ENCODE measurements at regions not wholly inside any gene's neighbourhood (a gene's known extent, or its start where the extent isn't known, plus 50 kb on each side); places are given as distances from the start of the nearest gene placed in this dataset.

- no peak for ATAC-seq (ENCODE audit: insufficient read depth, low FRiP score)
Measured at GRCh38 chr17:73795730-73796129, 151.5 kb upstream of the SDK2 start.

GRCh38 chr17:73797594-73798110 is 153.4 kb upstream of the SDK2 start:
- no peak for DNase-seq
- H3K4me1 ChIP-seq (ENCODE audit: control insufficient read depth in 5 of 5, insufficient read depth in 5 of 5, low read length in 5 of 5) = peaks cover 0 to 9% (median 0%) of the 10 kb centered on the region in 5 donors
- H3K9me3 ChIP-seq (ENCODE audit: control insufficient read depth in 4 of 4, insufficient read depth in 3 of 4, low read length in 3 of 4) = no peaks in the 10 kb centered on the region
- TF ChIP-seq CTCF (IDR thresholded peaks at IDR 0.05; ENCODE audit: control extremely low read depth, extremely low read depth) = no peak
- no peaks in the 10 kb centered on the region for H3K36me3 ChIP-seq (ENCODE audit: control insufficient read depth in 4 of 4, insufficient read depth in 4 of 4, low read length in 4 of 4)
- H3K27me3 ChIP-seq (ENCODE audit: control insufficient read depth in 3 of 3, insufficient read depth in 3 of 3, low read length in 2 of 3) = no peaks in the 10 kb centered on the region
- H3K4me3 ChIP-seq = no peak overlapping the region
- WGBS, 2 donors = 67 to 86% methylated on average over 4 of the region's 4 CpGs
- H3K27ac ChIP-seq (ENCODE audit: low read depth in 1 of 2, low read length in 1 of 2) = no peak overlapping the region
- no peak overlapping the region for H3K9ac ChIP-seq (ENCODE audit: insufficient read depth in 1 of 2, low read length in 2 of 2)
- no peak for ATAC-seq (ENCODE audit: insufficient read depth, low FRiP score)

More at GRCh38 chr17:73795730-73796129, 151.5 kb upstream of the SDK2 start:
- no peaks in the 10 kb centered on the region for H3K9me3 ChIP-seq (ENCODE audit: control insufficient read depth in 4 of 4, insufficient read depth in 3 of 4, low read length in 3 of 4)
- DNase-seq = no peak
- 68 to 81% methylated on average over 2 of the region's 2 CpGs for WGBS, 2 donors
- no peak for TF ChIP-seq CTCF (IDR thresholded peaks at IDR 0.05; ENCODE audit: control extremely low read depth, extremely low read depth)
- H3K27ac ChIP-seq (ENCODE audit: low read depth in 1 of 2, low read length in 1 of 2) = no peak overlapping the region
- H3K4me1 ChIP-seq (ENCODE audit: control insufficient read depth in 5 of 5, insufficient read depth in 5 of 5, low read length in 5 of 5) = peaks cover 0 to 9% (median 0%) of the 10 kb centered on the region in 5 donors
- no peak overlapping the region for H3K4me3 ChIP-seq
- no peak overlapping the region for H3K9ac ChIP-seq (ENCODE audit: insufficient read depth in 1 of 2, low read length in 2 of 2)
- no peaks in the 10 kb centered on the region for H3K36me3 ChIP-seq (ENCODE audit: control insufficient read depth in 4 of 4, insufficient read depth in 4 of 4, low read length in 4 of 4)
- H3K27me3 ChIP-seq (ENCODE audit: control insufficient read depth in 3 of 3, insufficient read depth in 3 of 3, low read length in 2 of 3) = no peaks in the 10 kb centered on the region

- Histone ChIP-seq H3K4me3 (no peak overlapping the region), H3K4me1 (ENCODE audit: control insufficient read depth in 5 of 5, insufficient read depth in 5 of 5, low read length in 5 of 5) (peaks cover 0 to 9% (median 0%) of the 10 kb centered on the region in 5 donors), H3K9me3 (ENCODE audit: control insufficient read depth in 4 of 4, insufficient read depth in 3 of 4, low read length in 3 of 4) (peaks cover 0 to 5% (median 0%) of the 10 kb centered on the region in 4 donors), H3K36me3 (ENCODE audit: control insufficient read depth in 4 of 4, insufficient read depth in 4 of 4, low read length in 4 of 4) (no peaks in the 10 kb centered on the region), H3K27ac (ENCODE audit: low read depth in 1 of 2, low read length in 1 of 2) (no peak overlapping the region), H3K27me3 (ENCODE audit: control insufficient read depth in 3 of 3, insufficient read depth in 3 of 3, low read length in 2 of 3) (no peaks in the 10 kb centered on the region), H3K9ac (ENCODE audit: insufficient read depth in 1 of 2, low read length in 2 of 2) (no peak overlapping the region)
- 52 to 75% methylated on average over 7 of the region's 7 CpGs for WGBS, 2 donors
- peak; percentile 32 for ATAC-seq (ENCODE audit: insufficient read depth, low FRiP score)
- DNase-seq = peak in 2 of 3 donors; percentile 72 to 89
- TF ChIP-seq CTCF (IDR thresholded peaks at IDR 0.05; ENCODE audit: control extremely low read depth, extremely low read depth) = no peak
Measured at GRCh38 chr17:73798111-73798748, 154.0 kb upstream of the SDK2 start.

Measured in lung (tissue), 11 donors.